BE2C (cell line): ENCODE measurements at regions not wholly inside any gene's neighbourhood (a gene's known extent, or its start where the extent isn't known, plus 50 kb on each side); places are given as distances from the start of the nearest gene placed in this dataset.

Experiments used
- DNase-seq: peaks from one replicate; pipeline ENCODE4 v3.0.0-alpha.2; 2020
- H3K27me3 ChIP-seq: fragments of 250-450 bp; sonication (Bioruptor Pico); 2 replicates; pipeline ENCODE4 v1.5.1; 2020; ENCODE audit warnings: mild to moderate bottlenecking
- H3K36me3 ChIP-seq: fragments of 250-450 bp; sonication (Bioruptor Pico); 2 replicates; pipeline ENCODE4 v1.5.1; 2020; ENCODE audit warnings: mild to moderate bottlenecking
- H3K4me1 ChIP-seq: fragments of 250-450 bp; sonication (Bioruptor Pico); 2 replicates; pipeline ENCODE4 v1.5.1; 2020
- H3K4me3 ChIP-seq: 2 replicates; pipeline ENCODE4 v1.5.1; 2011; ENCODE audit warnings: low read depth, low read length
- H3K9me3 ChIP-seq: fragments of 250-450 bp; sonication (Bioruptor Pico); 2 replicates; pipeline ENCODE4 v1.5.1; 2020
- TF ChIP-seq, protein P1 (sequence below): IDR thresholded peaks from 2 replicates; pipeline ENCODE4 v1.5.1; 2012; ENCODE audit warnings: mild to moderate bottlenecking, low read depth, low read length

DNA sequence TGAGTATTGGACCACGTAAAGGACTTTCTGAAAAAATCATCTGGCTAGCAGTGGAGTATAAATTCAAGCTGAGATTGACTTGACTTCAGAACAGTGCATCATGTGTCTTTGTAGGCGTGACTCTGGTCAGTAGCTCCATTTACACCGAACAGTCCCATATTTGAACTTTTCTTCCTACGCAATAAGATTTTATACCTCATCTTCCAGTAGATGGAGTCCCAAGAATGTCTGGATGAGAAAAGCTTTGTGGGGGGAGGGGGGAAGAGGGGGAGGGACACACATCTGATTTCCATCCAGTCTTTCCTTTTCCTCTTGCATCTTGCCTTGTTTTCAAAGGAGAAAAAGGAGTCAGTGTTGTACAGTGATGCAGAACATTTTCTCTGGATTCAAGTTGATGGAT, 241.0 kb downstream of the EMP1 start:
- Histone ChIP-seq H3K4me1 (peaks cover 21% of the 10 kb centered on the region), H3K9me3 (no peaks in the 10 kb centered on the region; the same call in 1 of the 2 replicates), H3K27me3 (peaks cover 26% of the 10 kb centered on the region), H3K4me3 (peak overlapping the region; percentile 27; the same call in 1 of the 2 replicates), H3K36me3 (no peaks in the 10 kb centered on the region)
- DNase-seq, result no peak
- TF ChIP-seq, protein P1, sequence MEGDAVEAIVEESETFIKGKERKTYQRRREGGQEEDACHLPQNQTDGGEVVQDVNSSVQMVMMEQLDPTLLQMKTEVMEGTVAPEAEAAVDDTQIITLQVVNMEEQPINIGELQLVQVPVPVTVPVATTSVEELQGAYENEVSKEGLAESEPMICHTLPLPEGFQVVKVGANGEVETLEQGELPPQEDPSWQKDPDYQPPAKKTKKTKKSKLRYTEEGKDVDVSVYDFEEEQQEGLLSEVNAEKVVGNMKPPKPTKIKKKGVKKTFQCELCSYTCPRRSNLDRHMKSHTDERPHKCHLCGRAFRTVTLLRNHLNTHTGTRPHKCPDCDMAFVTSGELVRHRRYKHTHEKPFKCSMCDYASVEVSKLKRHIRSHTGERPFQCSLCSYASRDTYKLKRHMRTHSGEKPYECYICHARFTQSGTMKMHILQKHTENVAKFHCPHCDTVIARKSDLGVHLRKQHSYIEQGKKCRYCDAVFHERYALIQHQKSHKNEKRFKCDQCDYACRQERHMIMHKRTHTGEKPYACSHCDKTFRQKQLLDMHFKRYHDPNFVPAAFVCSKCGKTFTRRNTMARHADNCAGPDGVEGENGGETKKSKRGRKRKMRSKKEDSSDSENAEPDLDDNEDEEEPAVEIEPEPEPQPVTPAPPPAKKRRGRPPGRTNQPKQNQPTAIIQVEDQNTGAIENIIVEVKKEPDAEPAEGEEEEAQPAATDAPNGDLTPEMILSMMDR, result no peak

GRCh38 chr12:13436696-13437391, 240.3 kb downstream of the EMP1 start:
- Histone ChIP-seq H3K27me3 (peaks cover 26% of the 10 kb centered on the region), H3K4me3 (peak overlapping the region; percentile 27; the same call in 1 of the 2 replicates), H3K36me3 (no peaks in the 10 kb centered on the region), H3K9me3 (no peaks in the 10 kb centered on the region; the same call in 1 of the 2 replicates), H3K4me1 (peaks cover 21% of the 10 kb centered on the region)
- TF ChIP-seq, protein P1, result no peak
- peak; percentile 91 for DNase-seq

- TF ChIP-seq, protein P1, result no peak
- Histone ChIP-seq H3K36me3 (no peaks in the 10 kb centered on the region), H3K27me3 (peaks cover 26% of the 10 kb centered on the region), H3K4me1 (peaks cover 21% of the 10 kb centered on the region), H3K9me3 (no peaks in the 10 kb centered on the region; the same call in 1 of the 2 replicates), H3K4me3 (no peak overlapping the region)
- peak; percentile 21 for DNase-seq
Observed at GRCh38 chr12:13436182-13436581, 239.7 kb downstream of the EMP1 start.

DNA sequence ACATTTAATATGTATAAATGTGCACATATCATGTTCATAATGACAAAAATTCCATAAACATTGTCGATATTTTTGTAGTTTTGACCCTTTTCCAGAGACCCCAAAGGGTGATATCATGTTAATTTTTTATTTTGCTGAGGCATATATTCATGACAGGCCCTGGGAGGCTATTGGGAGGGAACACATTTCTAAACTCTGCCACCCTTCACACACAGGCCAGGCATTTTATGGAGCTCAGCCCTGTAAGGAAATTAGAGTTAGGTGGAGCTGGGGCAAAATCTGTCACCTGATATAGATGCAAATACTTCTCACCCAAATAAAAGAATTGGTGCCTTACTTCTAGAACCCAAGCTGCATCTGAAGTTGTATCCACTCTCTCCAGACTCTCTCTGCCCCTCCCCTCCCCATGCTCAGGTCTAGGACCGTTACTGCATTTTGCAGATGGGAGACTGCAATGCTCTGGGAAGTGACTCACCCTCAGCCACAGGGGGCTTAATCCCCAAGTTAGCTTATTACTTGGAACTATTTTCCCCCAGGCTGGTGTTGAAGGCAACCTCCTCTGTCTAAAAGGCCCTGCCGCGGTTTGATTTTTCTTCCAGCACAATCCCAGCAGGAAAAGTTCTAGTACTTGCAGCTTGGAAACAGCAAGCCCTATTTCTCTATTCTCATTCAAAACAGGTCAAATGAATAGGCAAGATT, 238.9 kb downstream of the EMP1 start:
- peak; percentile 44 for DNase-seq
- Histone ChIP-seq H3K9me3 (no peaks in the 10 kb centered on the region; the same call in 1 of the 2 replicates), H3K4me1 (peaks cover 21% of the 10 kb centered on the region), H3K27me3 (peaks cover 26% of the 10 kb centered on the region), H3K36me3 (no peaks in the 10 kb centered on the region), H3K4me3 (no peak overlapping the region)
- TF ChIP-seq, protein P1, result no peak

- Histone ChIP-seq H3K4me1 (peaks cover 28% of the 10 kb centered on the region), H3K4me3 (no peak overlapping the region), H3K9me3 (no peaks in the 10 kb centered on the region; the same call in 1 of the 2 replicates), H3K27me3 (peaks cover 10% of the 10 kb centered on the region), H3K36me3 (no peaks in the 10 kb centered on the region)
- DNase-seq, result no peak
- TF ChIP-seq, protein P1, result no peak
Observed at GRCh38 chr12:13433768-13434167, 237.2 kb downstream of the EMP1 start.

DNA sequence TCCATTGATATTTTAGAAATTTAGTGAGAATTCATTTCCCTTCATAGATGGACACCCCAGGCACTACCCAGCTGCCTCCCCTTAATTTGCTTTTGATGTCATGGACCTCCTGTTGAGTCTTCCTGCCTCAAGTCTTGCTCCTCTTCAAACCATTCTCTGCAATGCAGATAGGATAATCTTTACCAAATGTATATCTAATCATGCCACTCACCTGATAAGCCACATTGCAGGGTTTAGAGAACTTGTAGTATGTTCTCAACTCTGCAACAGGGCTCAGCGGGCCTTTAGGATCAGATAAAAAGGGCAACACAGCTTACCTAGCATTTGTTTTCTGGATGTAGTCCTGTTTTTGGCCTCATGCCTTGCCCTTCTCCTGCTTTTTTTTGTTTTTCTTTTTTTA, 234.5 kb downstream of the EMP1 start:
- H3K9me3 ChIP-seq, result no peaks in the 10 kb centered on the region; the same call in none of the 2 replicates
- H3K4me3 ChIP-seq, result no peak overlapping the region
- TF ChIP-seq, protein P1, result no peak
- H3K4me1 ChIP-seq, result peaks cover 22% of the 10 kb centered on the region
- H3K27me3 ChIP-seq, result peaks cover 6% of the 10 kb centered on the region
- DNase-seq, result no peak
- H3K36me3 ChIP-seq, result no peaks in the 10 kb centered on the region
